Fibroblast of lung (primary cell): ENCODE measurements at regions not wholly inside any gene's neighbourhood (a gene's known extent, or its start where the extent isn't known, plus 50 kb on each side); places are given as distances from the start of the nearest gene placed in this dataset.

Experiments
- DNase-seq, 2 donors: peaks; one replicate each; pipeline versions ENCODE4 v3.0.0 to v3.0.0-alpha.2; 2010; ENCODE audit warnings: low read depth in 2 of 2
- H2AFZ ChIP-seq: 2 replicates; pipeline ENCODE4 v1.5.1; 2012; ENCODE audit warnings: low read length, control low read depth, inconsistent platforms
- H3K27ac ChIP-seq: 2 replicates; pipeline ENCODE4 v1.5.1; 2011; ENCODE audit warnings: low read length, control low read depth; ENCODE audit not compliant: insufficient read depth
- H3K27me3 ChIP-seq: 2 replicates; pipeline ENCODE4 v1.5.1; 2011; ENCODE audit warnings: mild to moderate bottlenecking, low read length; ENCODE audit not compliant: control insufficient read depth, insufficient read depth
- H3K36me3 ChIP-seq: 2 replicates; pipeline ENCODE4 v1.5.1; 2011; ENCODE audit warnings: low read length; ENCODE audit not compliant: control insufficient read depth, insufficient read depth
- H3K4me1 ChIP-seq: 2 replicates; pipeline ENCODE4 v1.5.1; 2011; ENCODE audit warnings: low read length; ENCODE audit not compliant: control insufficient read depth, insufficient read depth; ENCODE audit errors: extremely low read depth
- H3K4me2 ChIP-seq: 2 replicates; pipeline ENCODE4 v1.5.1; 2011; ENCODE audit warnings: low read length, control low read depth; ENCODE audit not compliant: insufficient read depth; ENCODE audit errors: extremely low read depth
- H3K4me3 ChIP-seq, 4 experiments: fragments of 200-600 bp in 1 of 4; sonication (generic) in 1 of 4; replicated peaks in 1 of 4; 2 replicates each; pipeline ENCODE4 v1.5.1; 2011 to 2016; ENCODE audit warnings: low read length in 4 of 4, low read depth in 3 of 4, mild to moderate bottlenecking in 3 of 4, control low read depth in 2 of 4, inconsistent platforms in 1 of 4, mixed read lengths in 1 of 4; ENCODE audit not compliant: insufficient read depth in 1 of 4; ENCODE audit errors: control extremely low read depth in 1 of 4
- H3K79me2 ChIP-seq: 2 replicates; pipeline ENCODE4 v1.5.1; 2012; ENCODE audit warnings: mild to moderate bottlenecking, low read length, inconsistent platforms; ENCODE audit not compliant: control insufficient read depth, insufficient read depth
- H3K9ac ChIP-seq: 2 replicates; pipeline ENCODE4 v1.5.1; 2011; ENCODE audit warnings: mild to moderate bottlenecking, low read length, control low read depth; ENCODE audit not compliant: insufficient read depth
- H3K9me3 ChIP-seq: 2 replicates; pipeline ENCODE4 v1.5.1; 2012; ENCODE audit warnings: low read depth, low read length; ENCODE audit not compliant: control insufficient read depth, insufficient read depth
- H4K20me1 ChIP-seq: 2 replicates; pipeline ENCODE4 v1.5.1; 2011; ENCODE audit warnings: low read length; ENCODE audit not compliant: control insufficient read depth, insufficient read depth; ENCODE audit errors: extremely low read depth
- EZH2 ChIP-seq: IDR thresholded peaks from 2 replicates; pipeline ENCODE4 v1.5.1; 2012; ENCODE audit warnings: low read length, control low read depth, mild to moderate bottlenecking; ENCODE audit errors: missing control alignments
- TF ChIP-seq, protein P1 (sequence below), 2 donors: IDR thresholded peaks in 1 of 2; conservative IDR thresholded peaks in 1 of 2; 1 replicate in 1 of 2; 2 replicates in 1 of 2; pipeline ENCODE4 v1.5.1; 2011 to 2012; ENCODE audit warnings: low read length in 2 of 2, control low read depth in 1 of 2, inconsistent platforms in 1 of 2, low read depth in 1 of 2, mild to moderate bottlenecking in 1 of 2

DNA sequence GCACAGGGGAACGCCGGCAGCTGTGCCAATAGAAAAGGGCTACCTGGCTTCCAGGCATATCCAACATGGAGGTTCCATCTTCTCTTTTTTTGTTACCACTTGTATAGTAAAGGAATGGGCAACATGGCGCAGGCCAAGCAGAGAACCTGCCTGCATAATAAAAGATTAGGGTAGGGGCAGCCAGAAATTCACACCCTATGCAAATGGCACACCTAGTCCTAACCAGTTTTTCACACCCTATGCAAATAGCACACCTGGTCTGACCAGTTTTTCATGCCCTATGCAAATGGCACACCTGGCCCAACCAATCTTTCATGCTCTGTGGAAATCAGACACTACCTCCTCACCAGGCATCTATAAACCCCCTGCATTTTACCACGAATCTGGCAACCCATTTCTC is 369.5 kb downstream of the IPMK start:
- no peaks in the 10 kb centered on the region for H3K79me2 ChIP-seq

DNA sequence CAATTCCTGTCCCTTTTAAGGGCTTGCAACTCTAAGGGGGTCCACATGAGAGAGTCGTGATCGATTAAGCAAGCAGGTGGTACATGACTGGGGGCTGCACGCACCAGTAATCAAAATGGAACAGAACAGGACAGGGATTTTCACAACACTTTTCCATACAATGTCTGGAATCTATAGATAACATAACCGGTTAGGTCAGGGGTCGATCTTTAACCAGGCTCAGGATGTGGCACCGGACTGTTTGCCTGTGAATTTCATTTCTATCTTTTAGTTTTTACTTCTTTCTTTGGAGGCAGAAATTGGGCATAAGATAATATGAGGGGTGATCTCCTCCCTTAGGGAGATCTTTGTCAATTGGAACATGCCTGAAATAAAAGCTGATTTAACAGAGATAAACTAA is 370.1 kb downstream of the IPMK start:
- TF ChIP-seq, protein P1, sequence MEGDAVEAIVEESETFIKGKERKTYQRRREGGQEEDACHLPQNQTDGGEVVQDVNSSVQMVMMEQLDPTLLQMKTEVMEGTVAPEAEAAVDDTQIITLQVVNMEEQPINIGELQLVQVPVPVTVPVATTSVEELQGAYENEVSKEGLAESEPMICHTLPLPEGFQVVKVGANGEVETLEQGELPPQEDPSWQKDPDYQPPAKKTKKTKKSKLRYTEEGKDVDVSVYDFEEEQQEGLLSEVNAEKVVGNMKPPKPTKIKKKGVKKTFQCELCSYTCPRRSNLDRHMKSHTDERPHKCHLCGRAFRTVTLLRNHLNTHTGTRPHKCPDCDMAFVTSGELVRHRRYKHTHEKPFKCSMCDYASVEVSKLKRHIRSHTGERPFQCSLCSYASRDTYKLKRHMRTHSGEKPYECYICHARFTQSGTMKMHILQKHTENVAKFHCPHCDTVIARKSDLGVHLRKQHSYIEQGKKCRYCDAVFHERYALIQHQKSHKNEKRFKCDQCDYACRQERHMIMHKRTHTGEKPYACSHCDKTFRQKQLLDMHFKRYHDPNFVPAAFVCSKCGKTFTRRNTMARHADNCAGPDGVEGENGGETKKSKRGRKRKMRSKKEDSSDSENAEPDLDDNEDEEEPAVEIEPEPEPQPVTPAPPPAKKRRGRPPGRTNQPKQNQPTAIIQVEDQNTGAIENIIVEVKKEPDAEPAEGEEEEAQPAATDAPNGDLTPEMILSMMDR (conservative IDR thresholded peaks at IDR 0.05 in 1 of 2, IDR thresholded peaks at IDR 0.05 in 1 of 2; ENCODE audit: low read depth in 1 of 2, low read length in 2 of 2) = no peak
- TF ChIP-seq EZH2 = no peak
- Histone ChIP-seq H3K27me3 (no peaks in the 10 kb centered on the region), H2AFZ (no peak overlapping the region), H3K27ac (no peak overlapping the region), H3K9ac (no peak overlapping the region), H3K4me1 (no peaks in the 10 kb centered on the region), H3K4me2 (no peak overlapping the region), H4K20me1 (no peaks in the 10 kb centered on the region), H3K36me3 (no peaks in the 10 kb centered on the region), H3K4me3 (no peak overlapping the region), H3K9me3 (no peaks in the 10 kb centered on the region), H3K79me2 (no peaks in the 10 kb centered on the region)
- DNase-seq = no peak

More for the DNA sequence above, 369.5 kb downstream of the IPMK start:
- no peak for DNase-seq
- TF ChIP-seq EZH2 = no peak
- TF ChIP-seq, protein P1 (conservative IDR thresholded peaks at IDR 0.05 in 1 of 2, IDR thresholded peaks at IDR 0.05 in 1 of 2; ENCODE audit: low read depth in 1 of 2, low read length in 2 of 2) = no peak
- Histone ChIP-seq H3K27ac (no peak overlapping the region), H4K20me1 (no peaks in the 10 kb centered on the region), H3K9me3 (no peaks in the 10 kb centered on the region), H3K36me3 (no peaks in the 10 kb centered on the region), H2AFZ (no peak overlapping the region), H3K4me2 (no peak overlapping the region), H3K9ac (no peak overlapping the region), H3K27me3 (no peaks in the 10 kb centered on the region), H3K4me1 (no peaks in the 10 kb centered on the region), H3K4me3 (no peak overlapping the region)

DNA sequence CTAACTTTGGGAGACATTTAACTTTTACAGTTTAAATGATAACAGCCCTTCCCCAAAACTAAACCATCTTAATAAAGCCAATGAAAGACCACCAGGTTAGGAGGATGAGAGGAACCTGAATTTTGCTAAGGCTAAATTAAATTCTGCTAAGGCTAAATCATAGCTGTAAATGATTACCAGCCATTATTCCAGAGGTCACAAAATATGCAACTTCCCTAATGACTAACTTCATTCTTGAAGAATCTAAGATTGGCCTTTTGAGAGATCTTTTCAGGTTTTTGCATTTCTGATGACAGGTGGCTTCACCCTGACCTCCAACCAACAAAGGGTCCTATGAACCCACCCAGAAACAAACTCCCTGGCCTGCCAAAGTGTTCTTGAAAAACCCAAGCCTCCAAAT is 373.3 kb downstream of the IPMK start:
- Histone ChIP-seq H3K4me3 (no peak overlapping the region), H4K20me1 (no peaks in the 10 kb centered on the region), H3K27ac (no peak overlapping the region), H3K9me3 (no peaks in the 10 kb centered on the region), H3K4me2 (no peak overlapping the region), H2AFZ (no peak overlapping the region), H3K36me3 (no peaks in the 10 kb centered on the region), H3K4me1 (no peaks in the 10 kb centered on the region), H3K9ac (no peak overlapping the region), H3K27me3 (no peaks in the 10 kb centered on the region), H3K79me2 (no peaks in the 10 kb centered on the region)
- no peak for TF ChIP-seq EZH2
- TF ChIP-seq, protein P1 (conservative IDR thresholded peaks at IDR 0.05 in 1 of 2, IDR thresholded peaks at IDR 0.05 in 1 of 2; ENCODE audit: low read depth in 1 of 2, low read length in 2 of 2) = no peak
- no peak for DNase-seq
